ENCODE measurements at regions not wholly inside any gene's neighbourhood (a gene's known extent, or its start where the extent isn't known, plus 50 kb on each side); places are given as distances from the start of the nearest gene placed in this dataset.

GRCh38 chr3:34106379-34106778 lies 307.9 kb downstream of the PDCD6IP start:
- intact Hi-C loops (cut with DNase I; ENCODE audit: low total_unique reads) = no loop called here
- DNase-seq = no peak
- no peak overlapping the region for H3K27ac ChIP-seq
- 86% methylated on average over 3 of the region's 3 CpGs for WGBS, 2 donors
- TF ChIP-seq CTCF (IDR thresholded peaks at IDR 0.05) (no peak), POLR2A (IDR thresholded peaks at IDR 0.05) (no peak)
- H3K27me3 ChIP-seq = no peaks in the 10 kb centered on the region
- H3K9me3 ChIP-seq = no peaks in the 10 kb centered on the region
- no peaks in the 10 kb centered on the region for H3K4me1 ChIP-seq
- no peaks in the 10 kb centered on the region for H3K36me3 ChIP-seq (ENCODE audit: low read depth, missing control alignments)
- no peak overlapping the region for H3K4me3 ChIP-seq

- no peak for TF ChIP-seq POLR2A (IDR thresholded peaks at IDR 0.05)
- peak; percentile 21 to 46 (median 46) for TF ChIP-seq CTCF (IDR thresholded peaks at IDR 0.05)
- intact Hi-C loops (cut with DNase I; ENCODE audit: low total_unique reads) = no loop called here
- H3K27ac ChIP-seq = no peak overlapping the region
- H3K27me3 ChIP-seq = no peaks in the 10 kb centered on the region
- H3K4me1 ChIP-seq = no peaks in the 10 kb centered on the region
- H3K4me3 ChIP-seq = no peak overlapping the region
- H3K36me3 ChIP-seq (ENCODE audit: low read depth, missing control alignments) = no peaks in the 10 kb centered on the region
- 72 to 78% methylated on average over 2 of the region's 2 CpGs for WGBS, 2 donors
- no peaks in the 10 kb centered on the region for H3K9me3 ChIP-seq
- peak; percentile 54 for DNase-seq
These were observed 308.4 kb downstream of the PDCD6IP start for GRCh38 chr3:34106879-34107278.

- no peak for DNase-seq
- intact Hi-C loops (cut with DNase I; ENCODE audit: low total_unique reads) = no loop called here
- TF ChIP-seq POLR2A (IDR thresholded peaks at IDR 0.05) (no peak), CTCF (IDR thresholded peaks at IDR 0.05) (no peak)
- Histone ChIP-seq H3K4me1 (no peaks in the 10 kb centered on the region), H3K36me3 (ENCODE audit: low read depth, missing control alignments) (no peaks in the 10 kb centered on the region), H3K27ac (no peak overlapping the region), H3K9me3 (no peaks in the 10 kb centered on the region), H3K27me3 (no peaks in the 10 kb centered on the region), H3K4me3 (no peak overlapping the region)
- WGBS, 2 donors = 72 to 75% methylated on average over 4 of the region's 4 CpGs
These were observed 309.2 kb downstream of the PDCD6IP start for GRCh38 chr3:34107669-34108068.

- DNase-seq = no peak
- Histone ChIP-seq H3K27me3 (no peaks in the 10 kb centered on the region), H3K4me3 (no peak overlapping the region), H3K9me3 (no peaks in the 10 kb centered on the region), H3K36me3 (ENCODE audit: low read depth, missing control alignments) (no peaks in the 10 kb centered on the region), H3K4me1 (no peaks in the 10 kb centered on the region), H3K27ac (no peak overlapping the region)
- 83 to 86% methylated on average over 1 of the region's 1 CpG for WGBS, 2 donors
- intact Hi-C loops (cut with DNase I; ENCODE audit: low total_unique reads) = no loop called here
- TF ChIP-seq CTCF (IDR thresholded peaks at IDR 0.05) (no peak), POLR2A (IDR thresholded peaks at IDR 0.05) (no peak)
These were observed 310.6 kb downstream of the PDCD6IP start for GRCh38 chr3:34109021-34109420.

GRCh38 chr3:34109846-34110245 lies 311.4 kb downstream of the PDCD6IP start:
- H3K27me3 ChIP-seq = no peaks in the 10 kb centered on the region
- H3K4me1 ChIP-seq = no peaks in the 10 kb centered on the region
- H3K36me3 ChIP-seq (ENCODE audit: low read depth, missing control alignments) = no peaks in the 10 kb centered on the region
- no peak for DNase-seq
- no peak for TF ChIP-seq CTCF (IDR thresholded peaks at IDR 0.05)
- no peak for TF ChIP-seq POLR2A (IDR thresholded peaks at IDR 0.05)
- intact Hi-C loops (cut with DNase I; ENCODE audit: low total_unique reads) = no loop called here
- WGBS, 2 donors = 79 to 82% methylated on average over 2 of the region's 2 CpGs
- no peak overlapping the region for H3K27ac ChIP-seq
- no peak overlapping the region for H3K4me3 ChIP-seq
- no peaks in the 10 kb centered on the region for H3K9me3 ChIP-seq
